ENCODE measurements at regions not wholly inside any gene's neighbourhood (a gene's known extent, or its start where the extent isn't known, plus 50 kb on each side); places are given as distances from the start of the nearest gene placed in this dataset.

GRCh38 chr3:174720717-174721116, 138.4 kb upstream of the NAALADL2 start:
- peak; percentile 15 for DNase-seq (ENCODE audit: low spot score)
- H3K9me3 ChIP-seq (ENCODE audit: low read depth, low read length, poor library complexity, severe bottlenecking): no peaks in the 10 kb centered on the region
- ChIA-PET CTCF (no interaction called here), POLR2A (ENCODE audit: low non-redundant PET) (no interaction called here)
- no peaks in the 10 kb centered on the region for H3K4me1 ChIP-seq (ENCODE audit: insufficient read depth, low read length, poor library complexity, severe bottlenecking)
- intact Hi-C loops (cut with micrococcal nuclease; ENCODE audit: unreplicated experiment): no loop called here
- TF ChIP-seq EZH2 (IDR thresholded peaks at IDR 0.05; ENCODE audit: borderline replicate concordance, low read depth, low read length, poor library complexity, severe bottlenecking): no peak
- TF ChIP-seq, protein P1, sequence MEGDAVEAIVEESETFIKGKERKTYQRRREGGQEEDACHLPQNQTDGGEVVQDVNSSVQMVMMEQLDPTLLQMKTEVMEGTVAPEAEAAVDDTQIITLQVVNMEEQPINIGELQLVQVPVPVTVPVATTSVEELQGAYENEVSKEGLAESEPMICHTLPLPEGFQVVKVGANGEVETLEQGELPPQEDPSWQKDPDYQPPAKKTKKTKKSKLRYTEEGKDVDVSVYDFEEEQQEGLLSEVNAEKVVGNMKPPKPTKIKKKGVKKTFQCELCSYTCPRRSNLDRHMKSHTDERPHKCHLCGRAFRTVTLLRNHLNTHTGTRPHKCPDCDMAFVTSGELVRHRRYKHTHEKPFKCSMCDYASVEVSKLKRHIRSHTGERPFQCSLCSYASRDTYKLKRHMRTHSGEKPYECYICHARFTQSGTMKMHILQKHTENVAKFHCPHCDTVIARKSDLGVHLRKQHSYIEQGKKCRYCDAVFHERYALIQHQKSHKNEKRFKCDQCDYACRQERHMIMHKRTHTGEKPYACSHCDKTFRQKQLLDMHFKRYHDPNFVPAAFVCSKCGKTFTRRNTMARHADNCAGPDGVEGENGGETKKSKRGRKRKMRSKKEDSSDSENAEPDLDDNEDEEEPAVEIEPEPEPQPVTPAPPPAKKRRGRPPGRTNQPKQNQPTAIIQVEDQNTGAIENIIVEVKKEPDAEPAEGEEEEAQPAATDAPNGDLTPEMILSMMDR (conservative IDR thresholded peaks at IDR 0.05; ENCODE audit: low read depth, low read length): no peak
- no peak overlapping the region for H3K27ac ChIP-seq (ENCODE audit: low read depth, low read length, poor library complexity, severe bottlenecking)
- H3K27me3 ChIP-seq (replicated peaks; ENCODE audit: insufficient read depth, low read depth, low read length, poor library complexity): peaks cover 15% of the 10 kb centered on the region
- BruUV-seq (replicated peaks): no TSS peak
- no peak overlapping the region for H3K4me3 ChIP-seq (ENCODE audit: low read depth, low read length, poor library complexity, severe bottlenecking)
- H3K36me3 ChIP-seq (ENCODE audit: insufficient read depth, low read length, poor library complexity, severe bottlenecking): no peaks in the 10 kb centered on the region

DNA sequence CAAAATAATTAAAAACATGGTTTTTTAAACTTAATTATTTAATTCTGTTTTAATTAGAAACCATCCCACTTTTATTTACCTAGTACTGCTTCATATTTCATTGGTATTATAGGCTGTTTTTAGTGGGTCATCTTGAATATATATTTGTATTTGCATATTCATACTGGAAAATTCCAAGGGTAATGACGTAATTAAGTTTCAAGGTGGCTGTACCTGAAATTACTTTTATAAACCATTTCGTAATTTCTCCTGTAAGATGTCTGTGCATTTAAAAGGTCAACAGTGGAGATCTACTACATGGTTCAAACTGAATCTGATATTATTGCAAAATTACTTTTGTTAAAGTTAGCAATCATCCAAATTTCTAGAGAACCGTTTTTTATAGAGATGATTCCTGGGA, 133.8 kb upstream of the NAALADL2 start:
- Histone ChIP-seq H3K4me1 (ENCODE audit: insufficient read depth, low read length, poor library complexity, severe bottlenecking) (no peaks in the 10 kb centered on the region), H3K27ac (ENCODE audit: low read depth, low read length, poor library complexity, severe bottlenecking) (no peak overlapping the region), H3K4me3 (ENCODE audit: low read depth, low read length, poor library complexity, severe bottlenecking) (no peak overlapping the region), H3K36me3 (ENCODE audit: insufficient read depth, low read length, poor library complexity, severe bottlenecking) (no peaks in the 10 kb centered on the region), H3K27me3 (replicated peaks; ENCODE audit: insufficient read depth, low read depth, low read length, poor library complexity) (peaks cover 10% of the 10 kb centered on the region), H3K9me3 (ENCODE audit: low read depth, low read length, poor library complexity, severe bottlenecking) (no peaks in the 10 kb centered on the region)
- POLR2A ChIA-PET (ENCODE audit: low non-redundant PET): no interaction called here
- intact Hi-C loops (cut with micrococcal nuclease; ENCODE audit: unreplicated experiment): no loop called here
- TF ChIP-seq, protein P1 (conservative IDR thresholded peaks at IDR 0.05; ENCODE audit: low read depth, low read length): no peak
- no peak for TF ChIP-seq EZH2 (IDR thresholded peaks at IDR 0.05; ENCODE audit: borderline replicate concordance, low read depth, low read length, poor library complexity, severe bottlenecking)
- BruUV-seq (replicated peaks): no TSS peak
- no peak for DNase-seq (ENCODE audit: low spot score)
- CTCF ChIA-PET: no interaction called here

DNA sequence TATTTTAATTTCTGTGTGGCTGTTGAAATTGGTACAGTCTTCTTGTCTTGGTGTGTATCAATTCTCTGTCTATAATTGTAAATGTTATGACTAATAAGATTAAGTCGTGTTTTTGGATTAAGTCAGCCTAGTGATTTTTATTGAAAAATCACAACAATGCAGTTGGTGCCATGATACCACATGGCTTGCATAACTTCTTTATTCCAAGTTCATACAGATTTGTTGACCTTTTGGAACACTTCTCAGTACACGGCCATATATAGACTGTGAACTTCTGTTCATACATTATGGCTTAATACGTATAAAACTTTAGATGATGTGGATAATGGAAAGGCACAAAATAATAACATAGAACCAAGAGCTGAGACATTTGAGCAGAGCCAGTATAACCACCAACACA, 121.2 kb upstream of the NAALADL2 start:
- intact Hi-C loops (cut with micrococcal nuclease; ENCODE audit: unreplicated experiment): no loop called here
- no TSS peak for BruUV-seq (replicated peaks)
- no peak overlapping the region for H3K4me3 ChIP-seq (ENCODE audit: low read depth, low read length, poor library complexity, severe bottlenecking)
- no peaks in the 10 kb centered on the region for H3K4me1 ChIP-seq (ENCODE audit: insufficient read depth, low read length, poor library complexity, severe bottlenecking)
- no peak for DNase-seq (ENCODE audit: low spot score)
- CTCF ChIA-PET: no interaction called here
- POLR2A ChIA-PET (ENCODE audit: low non-redundant PET): no interaction called here
- H3K36me3 ChIP-seq (ENCODE audit: insufficient read depth, low read length, poor library complexity, severe bottlenecking): no peaks in the 10 kb centered on the region
- TF ChIP-seq, protein P1 (conservative IDR thresholded peaks at IDR 0.05; ENCODE audit: low read depth, low read length): no peak
- no peak for TF ChIP-seq EZH2 (IDR thresholded peaks at IDR 0.05; ENCODE audit: borderline replicate concordance, low read depth, low read length, poor library complexity, severe bottlenecking)
- H3K9me3 ChIP-seq (ENCODE audit: low read depth, low read length, poor library complexity, severe bottlenecking): no peaks in the 10 kb centered on the region
- H3K27ac ChIP-seq (ENCODE audit: low read depth, low read length, poor library complexity, severe bottlenecking): no peak overlapping the region
- H3K27me3 ChIP-seq (replicated peaks; ENCODE audit: insufficient read depth, low read depth, low read length, poor library complexity): no peaks in the 10 kb centered on the region

All from A673 (cell line).